Gastroesophageal sphincter (tissue), 4 donors: ENCODE measurements at regions not wholly inside any gene's neighbourhood (a gene's known extent, or its start where the extent isn't known, plus 50 kb on each side); places are given as distances from the start of the nearest gene placed in this dataset.

ENCODE experiments used
- ATAC-seq: fragments of 150-250 bp; one replicate; pipeline ENCODE4 v1.9.1; 2016; ENCODE audit warnings: mild to moderate bottlenecking, moderate library complexity
- H3K27ac ChIP-seq, 4 donors: fragments of 200-600 bp; sonication (generic) in 3 of 4; 1 replicate in 3 of 4; 2 replicates in 1 of 4; pipeline ENCODE4 v1.5.1; 2016 to 2019
- H3K27me3 ChIP-seq: fragments of 200-600 bp; sonication (generic); one replicate; pipeline ENCODE4 v1.5.1; 2019
- H3K36me3 ChIP-seq, 2 donors: fragments of 200-600 bp; sonication (generic); one replicate each; pipeline ENCODE4 v1.5.1; 2019; ENCODE audit warnings: control low read depth in 1 of 2
- H3K4me1 ChIP-seq, 3 donors: fragments of 200-600 bp; sonication (generic); 1 replicate in 2 of 3; 2 replicates in 1 of 3; pipeline ENCODE4 v1.5.1; 2016 to 2019; ENCODE audit warnings: control low read depth in 2 of 3
- H3K4me3 ChIP-seq, 2 donors: fragments of 200-600 bp; sonication (generic); one replicate each; pipeline ENCODE4 v1.5.1; 2019; ENCODE audit warnings: mild to moderate bottlenecking in 1 of 2, moderate library complexity in 1 of 2
- H3K9me3 ChIP-seq, 3 donors: fragments of 200-600 bp; sonication (generic); one replicate each; pipeline ENCODE4 v1.5.1; 2017 to 2019; ENCODE audit warnings: control low read depth in 2 of 3
- EP300 ChIP-seq: sonication (generic); formaldehyde crosslinking; IDR thresholded peaks from one replicate; pipeline ENCODE4 v1.6.1; 2017; ENCODE audit warnings: antibody characterized with exemption, mild to moderate bottlenecking
- POLR2A ChIP-seq, 2 donors: fragments of 450-650 bp; IDR thresholded peaks; one replicate each; pipeline ENCODE4 v1.6.1; 2017; ENCODE audit warnings: antibody characterized with exemption in 2 of 2, mild to moderate bottlenecking in 2 of 2, moderate library complexity in 1 of 2
- POLR2AphosphoS5 ChIP-seq: sonication (generic); formaldehyde crosslinking; IDR thresholded peaks from one replicate; pipeline ENCODE4 v1.6.1; 2017; ENCODE audit warnings: antibody characterized with exemption
- WGBS, 2 donors: methylation state at CpG; one replicate each; pipeline ENCODE4 v1.1.5; 2018; ENCODE audit warnings: low coverage in 1 of 2; 5-methylcytosine and 5-hydroxymethylcytosine counted together
- TF ChIP-seq, protein P1 (sequence below), 4 experiments: fragments of 200-600 bp in 2 of 4; fragments of 450-650 bp in 2 of 4; sonication (generic) in 1 of 4; IDR thresholded peaks; one replicate each; pipeline ENCODE4 v1.5.1; 2017 to 2019; ENCODE audit warnings: antibody characterized with exemption in 4 of 4, mild to moderate bottlenecking in 2 of 4, moderate library complexity in 2 of 4

DNA sequence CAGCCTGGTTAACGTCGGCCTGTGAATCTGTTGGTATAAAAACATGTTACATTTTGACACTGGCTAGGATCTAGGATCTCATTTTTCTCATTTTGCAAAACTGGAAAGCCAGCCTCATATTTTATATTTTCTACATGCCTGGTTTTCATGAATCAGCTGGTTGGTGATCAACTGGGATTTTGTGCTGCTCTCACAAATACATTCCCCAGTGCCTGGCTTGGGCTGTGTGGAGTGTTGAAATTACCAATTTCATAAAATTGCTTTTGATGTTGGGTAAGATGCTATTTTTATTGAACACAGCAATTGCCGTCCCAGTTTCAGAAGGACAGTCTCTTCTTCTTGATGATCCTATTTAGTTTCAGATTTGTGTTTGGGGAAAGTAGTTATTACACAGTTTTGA is 604.3 kb downstream of the TAFA4 start:
- ATAC-seq, result no peak
- Histone ChIP-seq H3K36me3 (no peaks in the 10 kb centered on the region), H3K27me3 (no peaks in the 10 kb centered on the region), H3K9me3 (no peaks in the 10 kb centered on the region), H3K4me1 (no peaks in the 10 kb centered on the region), H3K27ac (no peak overlapping the region), H3K4me3 (no peak overlapping the region)
- WGBS, 2 donors, result 89% methylated on average over 3 of the region's 3 CpGs
- TF ChIP-seq POLR2AphosphoS5 (no peak), POLR2A (IDR thresholded peaks at IDR 0.05) (no peak), EP300 (no peak)
- TF ChIP-seq, protein P1, sequence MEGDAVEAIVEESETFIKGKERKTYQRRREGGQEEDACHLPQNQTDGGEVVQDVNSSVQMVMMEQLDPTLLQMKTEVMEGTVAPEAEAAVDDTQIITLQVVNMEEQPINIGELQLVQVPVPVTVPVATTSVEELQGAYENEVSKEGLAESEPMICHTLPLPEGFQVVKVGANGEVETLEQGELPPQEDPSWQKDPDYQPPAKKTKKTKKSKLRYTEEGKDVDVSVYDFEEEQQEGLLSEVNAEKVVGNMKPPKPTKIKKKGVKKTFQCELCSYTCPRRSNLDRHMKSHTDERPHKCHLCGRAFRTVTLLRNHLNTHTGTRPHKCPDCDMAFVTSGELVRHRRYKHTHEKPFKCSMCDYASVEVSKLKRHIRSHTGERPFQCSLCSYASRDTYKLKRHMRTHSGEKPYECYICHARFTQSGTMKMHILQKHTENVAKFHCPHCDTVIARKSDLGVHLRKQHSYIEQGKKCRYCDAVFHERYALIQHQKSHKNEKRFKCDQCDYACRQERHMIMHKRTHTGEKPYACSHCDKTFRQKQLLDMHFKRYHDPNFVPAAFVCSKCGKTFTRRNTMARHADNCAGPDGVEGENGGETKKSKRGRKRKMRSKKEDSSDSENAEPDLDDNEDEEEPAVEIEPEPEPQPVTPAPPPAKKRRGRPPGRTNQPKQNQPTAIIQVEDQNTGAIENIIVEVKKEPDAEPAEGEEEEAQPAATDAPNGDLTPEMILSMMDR (IDR thresholded peaks at IDR 0.05), result no peak

DNA sequence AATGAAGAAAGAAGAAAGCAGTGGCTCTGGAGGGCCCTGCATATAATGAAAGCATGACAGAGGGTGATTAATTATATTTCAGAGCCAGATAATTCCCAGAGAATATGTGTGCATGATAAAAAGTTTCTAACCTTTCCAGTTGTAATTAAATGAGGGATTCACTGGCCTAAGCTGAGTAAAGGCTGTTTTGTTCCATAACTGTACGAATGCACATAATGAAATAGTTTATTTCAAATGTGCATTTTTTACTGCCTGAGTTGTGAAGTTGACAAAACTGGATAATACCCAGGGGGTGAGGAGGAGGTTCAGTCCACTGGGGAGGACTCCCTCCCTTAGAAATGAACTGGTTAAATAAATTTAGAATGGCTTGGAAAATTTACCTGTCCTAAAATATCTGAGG is 616.4 kb downstream of the TAFA4 start:
- H3K4me3 ChIP-seq, result no peak overlapping the region
- H3K9me3 ChIP-seq, result no peaks in the 10 kb centered on the region
- H3K4me1 ChIP-seq, result no peaks in the 10 kb centered on the region
- H3K27ac ChIP-seq, result no peak overlapping the region
- no peaks in the 10 kb centered on the region for H3K27me3 ChIP-seq
- TF ChIP-seq EP300, result no peak
- TF ChIP-seq POLR2AphosphoS5, result no peak
- TF ChIP-seq, protein P1 (IDR thresholded peaks at IDR 0.05), result no peak
- TF ChIP-seq POLR2A (IDR thresholded peaks at IDR 0.05), result no peak
- ATAC-seq, result no peak
- 38 to 53% methylated on average over 1 of the region's 1 CpG for WGBS, 2 donors
- H3K36me3 ChIP-seq, result no peaks in the 10 kb centered on the region

GRCh38 chr3:68315546-68315945 is 616.8 kb downstream of the TAFA4 start:
- no peaks in the 10 kb centered on the region for H3K36me3 ChIP-seq
- 42% methylated on average over 1 of the region's 1 CpG; no CpG with 5 or more reads in 1 of the 2 donors for WGBS, 2 donors

GRCh38 chr3:68306571-68306970 is 625.8 kb downstream of the TAFA4 start:
- no peak overlapping the region for H3K27ac ChIP-seq
- WGBS, 2 donors, result 67 to 79% methylated on average over 2 of the region's 2 CpGs
- TF ChIP-seq, protein P1 (IDR thresholded peaks at IDR 0.05), result no peak
- no peak for TF ChIP-seq EP300
- TF ChIP-seq POLR2A (IDR thresholded peaks at IDR 0.05), result no peak
- TF ChIP-seq POLR2AphosphoS5, result no peak
- no peaks in the 10 kb centered on the region for H3K36me3 ChIP-seq
- no peak for ATAC-seq
- no peak overlapping the region for H3K4me3 ChIP-seq
- H3K4me1 ChIP-seq, result no peaks in the 10 kb centered on the region
- H3K27me3 ChIP-seq, result no peaks in the 10 kb centered on the region
- no peaks in the 10 kb centered on the region for H3K9me3 ChIP-seq

More at GRCh38 chr3:68315546-68315945, 616.8 kb downstream of the TAFA4 start:
- Histone ChIP-seq H3K27me3 (no peaks in the 10 kb centered on the region), H3K4me3 (no peak overlapping the region), H3K9me3 (no peaks in the 10 kb centered on the region), H3K4me1 (no peaks in the 10 kb centered on the region), H3K27ac (no peak overlapping the region)
- TF ChIP-seq POLR2A (IDR thresholded peaks at IDR 0.05) (no peak), POLR2AphosphoS5 (no peak), EP300 (no peak)
- TF ChIP-seq, protein P1 (IDR thresholded peaks at IDR 0.05), result no peak
- no peak for ATAC-seq

DNA sequence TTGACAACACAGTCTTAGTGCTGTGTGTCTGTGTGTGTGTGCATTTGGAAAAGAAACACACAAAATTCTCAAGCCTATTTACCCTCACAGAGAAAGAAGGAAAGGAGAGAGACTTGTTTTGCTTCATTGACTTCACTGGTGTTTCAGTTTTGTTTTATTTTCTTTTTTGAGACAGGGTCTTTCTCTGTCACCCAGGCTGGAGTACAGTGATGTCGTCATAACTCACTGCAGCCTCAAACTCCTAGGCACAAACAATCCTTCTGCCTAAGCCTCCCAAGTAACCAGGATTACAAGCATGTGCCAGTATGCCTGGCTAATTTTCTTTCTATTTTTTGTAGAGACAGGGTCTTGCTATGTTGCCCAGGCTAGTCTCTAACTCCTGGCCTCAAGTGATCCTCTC is 636.9 kb downstream of the TAFA4 start:
- WGBS, 2 donors, result 93% methylated on average over 1 of the region's 1 CpG; no CpG with 5 or more reads in 1 of the 2 donors
- Histone ChIP-seq H3K27me3 (no peaks in the 10 kb centered on the region), H3K36me3 (no peaks in the 10 kb centered on the region), H3K27ac (no peak overlapping the region), H3K4me3 (no peak overlapping the region), H3K4me1 (no peaks in the 10 kb centered on the region), H3K9me3 (no peaks in the 10 kb centered on the region)
- no peak for TF ChIP-seq POLR2A (IDR thresholded peaks at IDR 0.05)
- no peak for TF ChIP-seq POLR2AphosphoS5
- no peak for TF ChIP-seq EP300
- TF ChIP-seq, protein P1 (IDR thresholded peaks at IDR 0.05), result no peak
- no peak for ATAC-seq
